ENCODE measurements at regions not wholly inside any gene's neighbourhood (a gene's known extent, or its start where the extent isn't known, plus 50 kb on each side); places are given as distances from the start of the nearest gene placed in this dataset.

DNA sequence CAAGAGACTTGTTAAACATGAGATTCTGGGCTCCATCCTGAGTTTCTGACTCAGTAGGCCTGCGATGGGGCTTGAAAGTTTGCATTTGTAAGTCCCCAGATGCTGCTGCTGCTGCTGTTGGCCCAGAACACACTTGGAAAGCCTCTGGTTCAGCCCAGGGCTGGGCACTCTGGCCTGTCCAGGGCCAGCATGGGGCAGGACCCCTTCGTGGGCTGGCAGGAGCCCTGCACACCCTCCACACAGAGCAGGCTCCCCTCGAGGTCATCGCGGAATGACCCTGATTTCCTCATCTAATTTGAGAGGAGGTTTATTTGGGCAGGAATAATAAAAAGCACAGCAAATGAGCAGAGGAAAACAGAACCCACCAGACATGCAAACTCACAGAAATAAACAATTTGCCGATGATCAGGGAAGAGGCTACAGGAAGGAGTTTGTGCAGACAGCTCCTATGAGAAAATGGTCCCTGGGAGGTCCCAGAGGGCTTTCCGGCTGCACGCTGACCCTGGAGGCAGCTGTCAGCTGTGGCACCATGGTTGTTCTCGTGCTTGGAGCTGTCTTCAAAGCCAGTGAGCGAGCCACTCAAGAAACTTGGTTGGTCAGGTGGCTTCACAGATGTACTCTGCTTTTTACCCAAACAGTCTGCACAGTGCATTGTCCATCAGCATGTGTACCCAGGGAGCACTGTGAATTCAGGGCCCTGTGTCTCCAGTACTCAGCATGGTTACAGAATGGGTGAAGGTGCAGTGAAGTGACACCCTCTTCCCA is 119.3 kb downstream of the GLI2 start:
- WGBS (ENCODE audit: insufficient coverage): 98% methylated on average over 7 of the region's 10 CpGs
- no peak for DNase-seq
- POLR2A ChIA-PET: no interaction called here
- Histone ChIP-seq H3K9me3 (ENCODE audit: control extremely low read depth in 1 of 5, control insufficient read depth in 4 of 5, insufficient read depth in 2 of 5, low read depth in 1 of 5, low read length in 4 of 5) (peaks cover 0 to 4% (median 0%) of the 10 kb centered on the region in 5 experiments), H3K27ac (ENCODE audit: insufficient read depth in 1 of 2, low read depth in 1 of 2, low read length in 2 of 2, poor library complexity in 1 of 2, severe bottlenecking in 2 of 2) (no peak overlapping the region), H3K4me3 (ENCODE audit: control insufficient read depth in 1 of 7, extremely low read depth in 1 of 7, insufficient read depth in 4 of 7, low read depth in 2 of 7, low read length in 6 of 7) (no peak overlapping the region), H3K27me3 (replicated peaks in 2 of 5; ENCODE audit: control insufficient read depth in 4 of 5, insufficient read depth in 5 of 5, low read length in 4 of 5) (no peaks in the 10 kb centered on the region), H3K4me1 (ENCODE audit: control extremely low read depth in 1 of 4, control insufficient read depth in 4 of 4, insufficient read depth in 4 of 4, low read length in 3 of 4) (no peaks in the 10 kb centered on the region), H3K36me3 (ENCODE audit: control insufficient read depth in 4 of 4, insufficient read depth in 4 of 4, low read length in 3 of 4) (no peaks in the 10 kb centered on the region)
- CTCF ChIA-PET: interaction anchor here (1.5 kb wide), 1 partner anchor 19 kb away, joined by 3 read pairs; no protein-coding TSS in a partner anchor

DNA sequence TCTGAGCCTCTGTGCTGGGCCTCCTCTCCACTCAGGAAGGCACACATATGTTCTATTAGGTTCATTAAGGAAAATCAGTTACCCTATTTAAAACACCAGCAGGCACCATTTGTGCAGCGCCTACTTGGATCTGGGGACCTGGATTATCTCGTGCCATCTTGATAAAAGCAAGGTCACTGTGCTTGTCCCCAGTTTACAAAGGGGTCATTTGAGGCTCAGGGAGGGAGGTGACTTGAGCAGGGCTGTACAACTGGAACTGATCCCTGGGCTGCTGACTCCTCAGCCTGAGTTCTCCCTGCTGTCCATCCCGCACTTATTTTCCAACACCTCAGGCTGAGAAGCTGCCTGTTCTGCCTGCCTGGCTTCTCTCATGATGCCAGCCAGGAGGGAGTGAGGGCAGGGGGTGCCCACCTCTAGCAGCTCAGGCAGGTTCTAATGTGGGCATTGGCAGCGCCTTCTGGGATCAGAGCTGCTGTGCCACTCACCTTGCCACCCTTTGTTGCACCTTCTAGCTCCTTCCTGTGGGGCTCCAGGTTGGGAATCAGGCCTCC is 120.3 kb downstream of the GLI2 start:
- no peaks in the 10 kb centered on the region for H3K9me3 ChIP-seq (ENCODE audit: control extremely low read depth in 1 of 5, control insufficient read depth in 4 of 5, insufficient read depth in 2 of 5, low read depth in 1 of 5, low read length in 4 of 5)
- H3K4me3 ChIP-seq (ENCODE audit: control insufficient read depth in 1 of 7, extremely low read depth in 1 of 7, insufficient read depth in 4 of 7, low read depth in 2 of 7, low read length in 6 of 7): no peak overlapping the region
- no peaks in the 10 kb centered on the region for H3K27me3 ChIP-seq (replicated peaks in 2 of 5; ENCODE audit: control insufficient read depth in 4 of 5, insufficient read depth in 5 of 5, low read length in 4 of 5)
- DNase-seq: no peak
- no peaks in the 10 kb centered on the region for H3K36me3 ChIP-seq (ENCODE audit: control insufficient read depth in 4 of 4, insufficient read depth in 4 of 4, low read length in 3 of 4)
- ChIA-PET CTCF (interaction anchor here (1.5 kb wide), 1 partner anchor 18 kb away, joined by 3 read pairs; no protein-coding TSS in a partner anchor), POLR2A (no interaction called here)
- H3K27ac ChIP-seq (ENCODE audit: insufficient read depth in 1 of 2, low read depth in 1 of 2, low read length in 2 of 2, poor library complexity in 1 of 2, severe bottlenecking in 2 of 2): no peak overlapping the region
- no peaks in the 10 kb centered on the region for H3K4me1 ChIP-seq (ENCODE audit: control extremely low read depth in 1 of 4, control insufficient read depth in 4 of 4, insufficient read depth in 4 of 4, low read length in 3 of 4)
- 100% methylated on average over 3 of the region's 4 CpGs for WGBS (ENCODE audit: insufficient coverage)

DNA sequence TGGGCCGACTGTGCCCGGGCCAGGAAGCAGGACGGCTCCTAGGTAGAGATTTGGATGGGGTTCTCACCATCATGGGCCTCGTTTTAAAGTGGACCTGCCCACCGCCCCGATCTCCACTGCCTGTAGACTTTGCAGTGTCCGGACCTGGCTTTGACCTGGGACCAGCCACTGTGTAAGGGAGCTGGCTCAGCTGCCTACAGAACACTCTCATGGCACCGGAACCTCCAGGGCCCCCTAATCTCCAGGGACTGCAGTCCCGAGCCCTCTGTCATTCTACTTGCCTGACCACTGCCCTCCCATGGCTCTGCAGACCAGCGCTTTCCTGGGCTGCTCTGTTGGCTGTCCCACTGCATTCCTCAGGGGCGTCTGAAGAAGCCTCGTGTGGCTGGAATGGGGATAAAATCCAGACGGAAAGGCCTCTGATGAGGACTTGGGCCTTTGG is 120.8 kb downstream of the GLI2 start:
- 98% methylated on average over 13 of the region's 13 CpGs for WGBS (ENCODE audit: insufficient coverage)
- no peak overlapping the region for H3K4me3 ChIP-seq (ENCODE audit: control insufficient read depth in 1 of 7, extremely low read depth in 1 of 7, insufficient read depth in 4 of 7, low read depth in 2 of 7, low read length in 6 of 7)
- H3K9me3 ChIP-seq (ENCODE audit: control extremely low read depth in 1 of 5, control insufficient read depth in 4 of 5, insufficient read depth in 2 of 5, low read depth in 1 of 5, low read length in 4 of 5): no peaks in the 10 kb centered on the region
- H3K27me3 ChIP-seq (replicated peaks in 2 of 5; ENCODE audit: control insufficient read depth in 4 of 5, insufficient read depth in 5 of 5, low read length in 4 of 5): no peaks in the 10 kb centered on the region
- no peak for DNase-seq
- ChIA-PET POLR2A (no interaction called here), CTCF (interaction anchor here (1.5 kb wide), 1 partner anchor 18 kb away, joined by 3 read pairs; no protein-coding TSS in a partner anchor)
- H3K36me3 ChIP-seq (ENCODE audit: control insufficient read depth in 4 of 4, insufficient read depth in 4 of 4, low read length in 3 of 4): no peaks in the 10 kb centered on the region
- H3K4me1 ChIP-seq (ENCODE audit: control extremely low read depth in 1 of 4, control insufficient read depth in 4 of 4, insufficient read depth in 4 of 4, low read length in 3 of 4): no peaks in the 10 kb centered on the region
- no peak overlapping the region for H3K27ac ChIP-seq (ENCODE audit: insufficient read depth in 1 of 2, low read depth in 1 of 2, low read length in 2 of 2, poor library complexity in 1 of 2, severe bottlenecking in 2 of 2)

DNA sequence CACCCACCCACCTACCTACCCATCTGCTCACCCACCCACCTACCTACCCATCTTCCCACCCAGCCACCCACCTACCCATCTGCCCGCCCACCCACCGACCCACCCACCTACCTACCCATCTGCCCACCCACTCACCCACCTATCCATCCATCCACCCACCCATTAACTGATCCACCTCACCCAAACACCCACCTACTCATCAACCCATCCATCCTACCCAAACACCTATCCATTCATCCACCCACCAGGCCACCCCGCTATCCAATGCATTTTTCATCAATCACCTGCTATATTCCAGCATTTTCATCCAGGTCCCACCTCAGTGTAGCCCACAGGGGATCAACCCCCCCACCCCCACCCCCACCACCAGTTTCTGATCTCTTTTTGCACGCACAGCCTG is 121.8 kb downstream of the GLI2 start:
- 100% methylated on average over 1 of the region's 4 CpGs for WGBS (ENCODE audit: insufficient coverage)
- Histone ChIP-seq H3K36me3 (ENCODE audit: control insufficient read depth in 4 of 4, insufficient read depth in 4 of 4, low read length in 3 of 4) (no peaks in the 10 kb centered on the region), H3K27ac (ENCODE audit: insufficient read depth in 1 of 2, low read depth in 1 of 2, low read length in 2 of 2, poor library complexity in 1 of 2, severe bottlenecking in 2 of 2) (no peak overlapping the region), H3K4me3 (ENCODE audit: control insufficient read depth in 1 of 7, extremely low read depth in 1 of 7, insufficient read depth in 4 of 7, low read depth in 2 of 7, low read length in 6 of 7) (no peak overlapping the region), H3K27me3 (replicated peaks in 2 of 5; ENCODE audit: control insufficient read depth in 4 of 5, insufficient read depth in 5 of 5, low read length in 4 of 5) (no peaks in the 10 kb centered on the region), H3K4me1 (ENCODE audit: control extremely low read depth in 1 of 4, control insufficient read depth in 4 of 4, insufficient read depth in 4 of 4, low read length in 3 of 4) (no peaks in the 10 kb centered on the region), H3K9me3 (ENCODE audit: control extremely low read depth in 1 of 5, control insufficient read depth in 4 of 5, insufficient read depth in 2 of 5, low read depth in 1 of 5, low read length in 4 of 5) (no peaks in the 10 kb centered on the region)
- ChIA-PET POLR2A (no interaction called here), CTCF (no interaction called here)
- no peak for DNase-seq

DNA sequence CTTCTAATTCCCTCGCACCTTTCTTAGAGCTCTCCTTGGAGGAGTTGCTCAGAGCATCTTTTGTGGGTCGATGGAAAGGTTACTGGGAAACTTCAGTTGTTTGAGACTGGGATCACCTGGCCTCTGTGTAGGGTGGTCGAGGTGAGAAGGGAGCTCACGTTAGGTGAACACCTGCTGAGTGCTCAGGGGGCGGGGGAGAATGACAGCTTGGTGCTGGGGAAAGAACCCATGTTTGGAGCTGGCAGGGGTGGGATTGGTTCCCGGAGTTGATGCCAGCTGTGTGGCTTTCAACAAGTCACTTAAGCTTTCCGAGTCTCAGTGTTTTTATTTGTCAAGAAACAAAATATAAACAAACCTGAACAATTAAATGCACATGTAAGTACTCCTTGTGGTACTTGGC is 122.3 kb downstream of the GLI2 start:
- ChIA-PET POLR2A (no interaction called here), CTCF (no interaction called here)
- no peaks in the 10 kb centered on the region for H3K4me1 ChIP-seq (ENCODE audit: control extremely low read depth in 1 of 4, control insufficient read depth in 4 of 4, insufficient read depth in 4 of 4, low read length in 3 of 4)
- no peaks in the 10 kb centered on the region for H3K27me3 ChIP-seq (replicated peaks in 2 of 5; ENCODE audit: control insufficient read depth in 4 of 5, insufficient read depth in 5 of 5, low read length in 4 of 5)
- H3K36me3 ChIP-seq (ENCODE audit: control insufficient read depth in 4 of 4, insufficient read depth in 4 of 4, low read length in 3 of 4): no peaks in the 10 kb centered on the region
- no peak overlapping the region for H3K27ac ChIP-seq (ENCODE audit: insufficient read depth in 1 of 2, low read depth in 1 of 2, low read length in 2 of 2, poor library complexity in 1 of 2, severe bottlenecking in 2 of 2)
- DNase-seq: no peak
- H3K9me3 ChIP-seq (ENCODE audit: control extremely low read depth in 1 of 5, control insufficient read depth in 4 of 5, insufficient read depth in 2 of 5, low read depth in 1 of 5, low read length in 4 of 5): no peaks in the 10 kb centered on the region
- 98% methylated on average over 4 of the region's 7 CpGs for WGBS (ENCODE audit: insufficient coverage)
- no peak overlapping the region for H3K4me3 ChIP-seq (ENCODE audit: control insufficient read depth in 1 of 7, extremely low read depth in 1 of 7, insufficient read depth in 4 of 7, low read depth in 2 of 7, low read length in 6 of 7)

DNA sequence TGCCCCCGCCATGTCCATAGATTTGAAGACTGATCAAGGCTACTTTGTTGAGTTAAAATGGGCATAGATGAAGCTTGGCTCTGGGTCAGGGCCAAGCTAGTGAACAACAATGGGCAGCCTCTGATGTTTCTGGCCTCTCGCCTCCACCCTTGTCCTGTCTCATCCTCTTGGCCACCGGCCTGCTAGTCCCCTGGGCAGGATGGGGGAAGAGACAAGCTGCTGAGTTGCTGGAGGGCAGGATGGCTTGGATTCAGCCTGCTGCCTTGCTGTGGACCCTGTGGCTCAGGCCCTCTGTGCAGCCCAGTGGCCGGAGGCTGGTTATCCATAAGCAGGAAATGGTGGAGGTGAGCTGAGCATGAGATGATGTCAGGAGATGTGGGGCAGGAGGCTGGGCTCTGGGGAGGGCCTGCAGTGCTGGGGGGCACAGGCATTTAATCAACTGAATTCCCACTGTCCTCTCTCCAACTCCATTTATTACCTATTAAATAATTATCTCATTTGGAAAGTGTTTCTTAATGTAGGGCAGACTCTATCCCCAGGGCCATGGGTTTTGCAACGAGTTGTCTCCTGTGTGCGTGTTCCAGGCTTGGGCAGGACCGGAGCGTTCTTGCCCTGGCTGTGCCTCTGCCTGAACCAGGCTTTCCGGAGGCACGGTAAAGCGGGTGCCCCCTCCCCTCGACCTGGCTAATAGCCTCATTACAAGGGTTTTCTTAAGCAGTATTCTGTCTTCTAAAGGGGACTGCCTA is 122.9 kb downstream of the GLI2 start:
- no peaks in the 10 kb centered on the region for H3K27me3 ChIP-seq (replicated peaks in 2 of 5; ENCODE audit: control insufficient read depth in 4 of 5, insufficient read depth in 5 of 5, low read length in 4 of 5)
- CTCF ChIA-PET: interaction anchor here (0.6 to 1.0 kb wide), 2 partner anchors 10 to 1117 kb away, joined by 3 read pairs; no protein-coding TSS in a partner anchor
- POLR2A ChIA-PET: no interaction called here
- no peak overlapping the region for H3K27ac ChIP-seq (ENCODE audit: insufficient read depth in 1 of 2, low read depth in 1 of 2, low read length in 2 of 2, poor library complexity in 1 of 2, severe bottlenecking in 2 of 2)
- H3K36me3 ChIP-seq (ENCODE audit: control insufficient read depth in 4 of 4, insufficient read depth in 4 of 4, low read length in 3 of 4): no peaks in the 10 kb centered on the region
- no peak overlapping the region for H3K4me3 ChIP-seq (ENCODE audit: control insufficient read depth in 1 of 7, extremely low read depth in 1 of 7, insufficient read depth in 4 of 7, low read depth in 2 of 7, low read length in 6 of 7)
- H3K9me3 ChIP-seq (ENCODE audit: control extremely low read depth in 1 of 5, control insufficient read depth in 4 of 5, insufficient read depth in 2 of 5, low read depth in 1 of 5, low read length in 4 of 5): no peaks in the 10 kb centered on the region
- WGBS (ENCODE audit: insufficient coverage): 100% methylated on average over 7 of the region's 12 CpGs
- no peaks in the 10 kb centered on the region for H3K4me1 ChIP-seq (ENCODE audit: control extremely low read depth in 1 of 4, control insufficient read depth in 4 of 4, insufficient read depth in 4 of 4, low read length in 3 of 4)
- DNase-seq: no peak

DNA sequence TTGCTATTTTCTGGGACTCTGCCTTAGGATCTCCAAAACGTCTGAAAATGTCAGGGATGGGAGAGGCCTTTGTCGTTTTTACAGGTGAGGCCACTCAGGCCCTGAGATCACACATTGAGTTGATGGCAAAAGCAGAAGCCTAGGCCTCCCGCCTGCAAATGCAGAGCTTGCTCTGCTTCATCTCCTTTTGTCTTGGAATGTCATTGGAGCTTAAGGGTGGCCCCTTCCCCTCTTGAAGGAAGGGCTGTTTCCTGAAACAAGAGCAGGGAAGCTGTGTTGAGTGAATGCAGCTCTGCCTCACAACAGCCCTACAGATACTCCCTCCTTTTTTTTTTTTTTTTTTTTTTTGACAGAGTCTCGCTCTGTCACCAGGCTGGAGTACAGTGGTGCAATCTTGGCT is 123.5 kb downstream of the GLI2 start:
- DNase-seq: no peak
- H3K27ac ChIP-seq (ENCODE audit: insufficient read depth in 1 of 2, low read depth in 1 of 2, low read length in 2 of 2, poor library complexity in 1 of 2, severe bottlenecking in 2 of 2): no peak overlapping the region
- H3K27me3 ChIP-seq (replicated peaks in 2 of 5; ENCODE audit: control insufficient read depth in 4 of 5, insufficient read depth in 5 of 5, low read length in 4 of 5): peaks cover 0 to 4% (median 0%) of the 10 kb centered on the region in 5 experiments
- ChIA-PET CTCF (interaction anchor here (0.6 to 1.0 kb wide), 2 partner anchors 10 to 1116 kb away, joined by 3 read pairs; no protein-coding TSS in a partner anchor), POLR2A (no interaction called here)
- H3K9me3 ChIP-seq (ENCODE audit: control extremely low read depth in 1 of 5, control insufficient read depth in 4 of 5, insufficient read depth in 2 of 5, low read depth in 1 of 5, low read length in 4 of 5): no peaks in the 10 kb centered on the region
- no peaks in the 10 kb centered on the region for H3K4me1 ChIP-seq (ENCODE audit: control extremely low read depth in 1 of 4, control insufficient read depth in 4 of 4, insufficient read depth in 4 of 4, low read length in 3 of 4)
- no peaks in the 10 kb centered on the region for H3K36me3 ChIP-seq (ENCODE audit: control insufficient read depth in 4 of 4, insufficient read depth in 4 of 4, low read length in 3 of 4)
- no peak overlapping the region for H3K4me3 ChIP-seq (ENCODE audit: control insufficient read depth in 1 of 7, extremely low read depth in 1 of 7, insufficient read depth in 4 of 7, low read depth in 2 of 7, low read length in 6 of 7)
- 66% methylated on average over 2 of the region's 4 CpGs for WGBS (ENCODE audit: insufficient coverage)
